Muscle layer of duodenum (tissue), 2 donors: ENCODE measurements at regions not wholly inside any gene's neighbourhood (a gene's known extent, or its start where the extent isn't known, plus 50 kb on each side); places are given as distances from the start of the nearest gene placed in this dataset.

Experiments used
- H3K27ac ChIP-seq: one replicate; pipeline ENCODE4 v1.7.0; 2013; ENCODE audit warnings: mild to moderate bottlenecking, low read length
- H3K27me3 ChIP-seq: one replicate; pipeline ENCODE4 v1.7.0; 2013; ENCODE audit warnings: low read depth, mild to moderate bottlenecking, control low read depth, low read length
- H3K36me3 ChIP-seq, 2 donors: one replicate each; pipeline ENCODE4 v1.7.0; 2013; ENCODE audit warnings: low read length in 2 of 2, control low read depth in 1 of 2, mild to moderate bottlenecking in 1 of 2; ENCODE audit not compliant: insufficient read depth in 2 of 2, control insufficient read depth in 1 of 2
- H3K4me1 ChIP-seq, 2 donors: one replicate each; pipeline ENCODE4 v1.7.0; 2013; ENCODE audit warnings: low read length in 2 of 2, mild to moderate bottlenecking in 2 of 2, control low read depth in 1 of 2, moderate library complexity in 1 of 2; ENCODE audit not compliant: insufficient read depth in 2 of 2, control insufficient read depth in 1 of 2
- H3K4me3 ChIP-seq, 2 donors: one replicate each; pipeline ENCODE4 v1.7.0; 2013; ENCODE audit warnings: low read length in 2 of 2, low read depth in 1 of 2, mild to moderate bottlenecking in 1 of 2
- H3K9me3 ChIP-seq, 2 donors: one replicate each; pipeline ENCODE4 v1.7.0; 2013; ENCODE audit warnings: low read length in 2 of 2, control low read depth in 1 of 2, mild to moderate bottlenecking in 1 of 2; ENCODE audit not compliant: control insufficient read depth in 1 of 2
- donor health status: healthy.

DNA sequence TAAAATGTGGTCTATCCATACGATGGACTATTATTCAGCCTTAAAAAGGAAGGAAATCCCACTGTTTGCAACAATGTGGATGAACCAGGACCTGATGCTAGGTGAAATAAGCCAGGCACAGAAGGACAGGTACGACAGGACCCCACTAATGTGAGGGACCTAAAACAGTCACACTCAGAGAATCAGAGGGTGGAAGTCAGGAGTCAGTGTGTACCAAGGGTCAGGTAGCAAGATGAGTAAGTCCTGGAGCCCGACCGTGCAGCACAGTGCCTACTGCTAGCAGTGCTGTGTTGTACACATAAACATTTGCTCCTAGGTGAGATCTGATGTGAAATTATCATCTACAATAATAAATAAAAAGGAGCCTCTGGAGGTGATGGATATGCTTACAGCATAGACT, 322.3 kb downstream of the GLRX3 start:
- H3K36me3 ChIP-seq, result no peaks in the 10 kb centered on the region
- H3K4me1 ChIP-seq, result no peaks in the 10 kb centered on the region
- H3K27me3 ChIP-seq, result no peaks in the 10 kb centered on the region
- no peak overlapping the region for H3K27ac ChIP-seq
- no peaks in the 10 kb centered on the region for H3K9me3 ChIP-seq
- H3K4me3 ChIP-seq, result no peak overlapping the region

DNA sequence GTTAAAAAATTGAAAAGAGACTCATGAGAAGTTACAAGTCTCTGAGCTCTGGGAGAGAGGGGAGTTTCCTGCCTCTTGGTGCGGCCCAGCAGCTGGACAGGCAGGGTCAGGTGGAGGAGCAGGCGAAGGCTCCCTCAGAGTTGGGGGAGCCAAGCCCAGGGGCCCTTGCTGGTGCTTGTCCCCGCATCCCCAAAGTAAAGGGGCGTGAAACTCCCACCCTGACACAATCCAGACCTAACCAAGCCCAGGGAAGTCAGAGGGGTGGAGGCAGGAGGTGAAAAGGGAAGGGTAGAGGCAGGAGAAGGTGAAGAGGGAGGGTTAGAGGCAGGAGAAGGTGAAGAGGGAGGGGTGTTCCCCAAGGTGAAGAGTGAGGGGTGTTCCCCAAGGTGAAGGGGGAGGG, 322.8 kb downstream of the GLRX3 start:
- Histone ChIP-seq H3K9me3 (no peaks in the 10 kb centered on the region), H3K4me3 (no peak overlapping the region), H3K36me3 (no peaks in the 10 kb centered on the region), H3K27me3 (no peaks in the 10 kb centered on the region), H3K4me1 (no peaks in the 10 kb centered on the region), H3K27ac (no peak overlapping the region)

DNA sequence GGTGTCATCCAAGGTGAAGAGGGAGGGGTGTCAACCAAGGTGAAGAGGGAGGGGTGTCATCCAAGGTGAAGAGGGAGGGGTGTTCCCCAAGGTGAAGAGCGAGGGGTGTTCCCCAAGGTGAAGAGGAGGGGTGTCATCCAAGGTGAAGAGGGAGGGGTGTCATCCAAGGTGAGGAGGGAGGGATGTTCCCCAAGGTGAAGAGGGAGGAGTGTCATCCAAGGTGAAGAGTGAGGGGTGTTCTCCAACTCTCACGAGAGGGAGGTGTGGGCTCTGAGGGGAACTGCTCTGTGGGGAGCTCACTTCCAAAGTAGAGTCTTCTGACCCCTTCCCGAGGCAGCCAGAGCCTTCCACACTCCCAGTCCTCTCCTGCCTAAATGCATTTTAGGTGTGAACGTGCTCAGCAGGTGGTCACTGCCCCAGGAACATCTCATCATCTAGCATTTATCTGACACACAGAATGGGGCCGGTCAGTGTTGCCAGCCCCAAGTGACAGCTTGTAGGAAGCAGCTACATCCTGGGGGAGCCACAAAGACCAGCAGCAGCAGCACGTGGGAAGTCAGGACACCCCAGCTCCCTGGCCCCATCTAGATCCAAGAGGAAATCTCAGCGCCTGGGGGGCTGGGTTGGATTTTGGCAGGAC, 323.8 kb downstream of the GLRX3 start:
- no peak overlapping the region for H3K4me3 ChIP-seq
- H3K27me3 ChIP-seq, result no peaks in the 10 kb centered on the region
- no peaks in the 10 kb centered on the region for H3K36me3 ChIP-seq
- no peaks in the 10 kb centered on the region for H3K4me1 ChIP-seq
- H3K27ac ChIP-seq, result no peak overlapping the region
- no peaks in the 10 kb centered on the region for H3K9me3 ChIP-seq

- no peak overlapping the region for H3K27ac ChIP-seq
- no peaks in the 10 kb centered on the region for H3K36me3 ChIP-seq
- H3K27me3 ChIP-seq, result no peaks in the 10 kb centered on the region
- no peak overlapping the region for H3K4me3 ChIP-seq
- H3K9me3 ChIP-seq, result no peaks in the 10 kb centered on the region
- no peaks in the 10 kb centered on the region for H3K4me1 ChIP-seq
Observed at GRCh38 chr10:130461631-130462030, 325.4 kb downstream of the GLRX3 start.

DNA sequence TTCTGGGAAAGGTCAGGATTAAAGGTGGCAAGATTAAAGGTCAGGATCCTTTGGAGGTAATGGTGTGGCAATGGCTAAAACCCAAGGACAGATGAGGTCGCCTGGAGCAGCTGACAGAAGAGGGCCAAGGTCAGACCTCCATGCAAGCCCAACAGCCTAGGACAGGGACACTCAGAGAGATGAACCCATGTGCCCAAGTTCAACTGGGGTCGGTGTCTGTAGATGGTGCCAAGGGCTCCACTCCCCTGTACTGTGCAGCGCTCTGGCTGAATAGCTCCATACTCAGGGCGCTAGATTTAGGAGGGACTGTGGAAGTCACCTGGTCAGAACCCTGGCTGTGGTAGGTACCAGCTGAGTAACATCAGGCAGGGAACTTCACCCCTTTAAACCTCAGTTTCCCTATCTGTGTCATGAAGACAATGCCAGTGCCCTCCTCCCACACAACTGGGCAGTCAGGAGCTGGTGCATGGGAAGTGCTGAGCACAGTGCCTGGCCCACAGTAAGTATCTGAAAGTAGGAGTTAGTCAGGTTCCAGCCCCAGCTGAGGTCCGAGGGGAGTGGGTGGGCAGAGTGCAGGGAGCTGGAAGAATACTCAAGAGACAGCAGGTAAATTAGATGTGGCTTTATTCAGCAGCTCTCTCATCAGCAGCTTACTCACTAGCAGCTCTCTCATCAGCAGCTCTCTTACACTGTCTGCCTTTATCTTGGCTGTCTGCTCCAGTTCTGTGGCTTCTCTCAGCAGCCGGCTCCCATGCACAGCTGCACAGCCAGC, 327.1 kb downstream of the GLRX3 start:
- Histone ChIP-seq H3K9me3 (peaks cover 0 to 8% of the 10 kb centered on the region in 2 donors), H3K4me1 (no peaks in the 10 kb centered on the region), H3K36me3 (no peaks in the 10 kb centered on the region), H3K27ac (no peak overlapping the region), H3K4me3 (no peak overlapping the region), H3K27me3 (no peaks in the 10 kb centered on the region)

GRCh38 chr10:130463876-130464364, 327.7 kb downstream of the GLRX3 start:
- H3K4me3 ChIP-seq, result no peak overlapping the region
- no peaks in the 10 kb centered on the region for H3K36me3 ChIP-seq
- H3K27ac ChIP-seq, result no peak overlapping the region
- H3K27me3 ChIP-seq, result no peaks in the 10 kb centered on the region
- no peaks in the 10 kb centered on the region for H3K4me1 ChIP-seq
- H3K9me3 ChIP-seq, result peaks cover 5 to 12% of the 10 kb centered on the region in 2 donors

DNA sequence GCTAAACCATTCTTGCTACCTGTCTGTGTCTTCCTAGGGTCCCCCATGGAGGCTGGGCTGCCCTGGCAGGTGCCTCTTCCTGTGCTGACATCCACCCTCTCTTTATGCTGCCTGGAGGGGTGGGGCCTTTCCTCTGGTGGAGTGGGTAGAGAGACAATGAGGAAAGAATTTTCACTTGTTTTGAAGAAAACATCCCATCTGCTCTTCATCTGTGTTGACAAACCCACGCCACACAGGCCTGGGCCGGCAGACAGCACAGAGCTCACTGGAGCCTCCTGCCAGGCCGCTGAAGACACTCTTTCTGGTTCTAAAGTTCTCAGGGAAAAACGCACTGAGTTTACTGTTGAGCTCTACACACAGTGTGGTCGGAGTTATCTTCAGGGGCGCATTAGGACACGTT, 328.2 kb downstream of the GLRX3 start:
- Histone ChIP-seq H3K4me1 (no peaks in the 10 kb centered on the region), H3K27ac (no peak overlapping the region), H3K9me3 (peaks cover 8 to 17% of the 10 kb centered on the region in 2 donors), H3K27me3 (no peaks in the 10 kb centered on the region), H3K4me3 (no peak overlapping the region), H3K36me3 (no peaks in the 10 kb centered on the region)

GRCh38 chr10:130466271-130466997, 330.2 kb downstream of the GLRX3 start:
- no peak overlapping the region for H3K4me3 ChIP-seq
- H3K9me3 ChIP-seq, result peaks cover 8 to 19% of the 10 kb centered on the region in 2 donors
- no peaks in the 10 kb centered on the region for H3K4me1 ChIP-seq
- no peaks in the 10 kb centered on the region for H3K36me3 ChIP-seq
- H3K27ac ChIP-seq, result no peak overlapping the region
- H3K27me3 ChIP-seq, result no peaks in the 10 kb centered on the region

DNA sequence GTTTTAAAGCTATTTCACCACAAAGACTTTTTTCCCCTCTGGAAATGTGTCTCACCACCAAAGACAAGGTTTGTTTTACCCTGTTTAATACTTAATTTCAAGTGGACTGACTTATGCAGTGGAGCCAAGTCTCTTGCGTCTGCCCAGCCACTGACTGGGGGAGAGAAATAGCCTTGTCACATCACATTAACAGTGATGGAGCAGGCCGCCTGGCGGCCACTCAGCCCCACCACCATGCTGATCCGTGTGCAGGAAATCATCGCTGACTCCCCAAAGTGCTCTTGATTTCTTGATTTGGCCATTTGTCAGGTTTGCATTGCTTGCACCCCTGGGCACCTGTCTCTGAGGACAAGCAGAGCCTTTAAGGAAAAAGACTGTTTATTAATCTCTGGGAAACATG, 334.1 kb downstream of the GLRX3 start:
- peaks cover 8 to 19% of the 10 kb centered on the region in 2 donors for H3K9me3 ChIP-seq
- no peak overlapping the region for H3K27ac ChIP-seq

DNA sequence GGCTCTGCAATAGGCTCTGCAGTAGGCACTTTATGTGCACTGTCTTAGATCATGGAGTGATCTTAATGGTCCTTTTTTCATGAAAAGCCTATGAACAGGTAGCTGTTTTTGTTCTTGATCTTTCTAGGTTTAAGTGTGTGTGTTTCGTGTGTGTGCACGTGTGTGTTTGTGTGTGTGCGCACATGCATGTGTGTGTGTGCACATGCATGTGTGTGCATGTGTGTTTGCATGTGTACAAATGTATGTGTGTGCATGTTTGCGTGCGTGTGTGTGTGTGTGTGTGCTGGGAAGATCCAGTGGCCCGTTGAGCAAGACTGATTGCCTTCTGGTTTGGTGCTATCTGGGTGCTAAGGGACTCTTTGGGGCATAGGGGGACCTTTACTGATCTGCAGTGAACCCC, 334.8 kb downstream of the GLRX3 start:
- Histone ChIP-seq H3K4me1 (no peaks in the 10 kb centered on the region), H3K27ac (no peak overlapping the region), H3K9me3 (peaks cover 8 to 19% of the 10 kb centered on the region in 2 donors), H3K36me3 (no peaks in the 10 kb centered on the region), H3K27me3 (no peaks in the 10 kb centered on the region), H3K4me3 (no peak overlapping the region)

More for the DNA sequence above, 334.1 kb downstream of the GLRX3 start:
- Histone ChIP-seq H3K27me3 (no peaks in the 10 kb centered on the region), H3K4me3 (no peak overlapping the region), H3K4me1 (no peaks in the 10 kb centered on the region), H3K36me3 (no peaks in the 10 kb centered on the region)

DNA sequence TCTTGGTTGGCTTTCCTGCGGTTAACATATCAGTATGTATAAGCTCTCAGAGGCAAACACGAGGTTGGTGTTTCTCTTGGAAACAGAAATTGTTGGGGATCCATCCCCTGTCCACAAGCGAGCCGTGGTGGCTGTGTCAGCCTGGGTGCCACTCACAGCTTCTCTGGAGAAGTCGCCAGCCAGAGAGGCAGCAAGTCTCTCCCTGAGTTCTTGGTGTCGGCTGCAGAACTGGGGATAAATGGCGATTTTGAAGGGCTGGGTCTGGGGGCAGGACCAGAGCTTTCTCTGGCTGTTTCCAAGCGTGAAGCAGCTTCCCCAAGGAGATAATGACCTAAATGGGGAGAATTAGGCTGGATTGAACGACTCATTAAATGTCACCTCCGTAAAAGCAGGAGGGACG, 335.3 kb downstream of the GLRX3 start:
- Histone ChIP-seq H3K9me3 (peaks cover 8 to 19% of the 10 kb centered on the region in 2 donors), H3K4me1 (no peaks in the 10 kb centered on the region), H3K27ac (no peak overlapping the region), H3K27me3 (no peaks in the 10 kb centered on the region), H3K36me3 (no peaks in the 10 kb centered on the region), H3K4me3 (no peak overlapping the region)
